GM12865 (cell line): ENCODE measurements at regions not wholly inside any gene's neighbourhood (a gene's known extent, or its start where the extent isn't known, plus 50 kb on each side); places are given as distances from the start of the nearest gene placed in this dataset.

Experiments used
- DNase-seq: peaks from one replicate; pipeline ENCODE4 v3.0.0; 2010; ENCODE audit warnings: low read depth
- H3K4me3 ChIP-seq: 2 replicates; pipeline ENCODE4 v1.5.1; 2011; ENCODE audit warnings: mild to moderate bottlenecking, low read depth, low read length, control low read depth
- TF ChIP-seq, protein P1 (sequence below): IDR thresholded peaks from 2 replicates; pipeline ENCODE4 v1.5.1; 2011; ENCODE audit warnings: low read length, control low read depth, low read depth, inconsistent platforms; ENCODE audit not compliant: insufficient read depth; ENCODE audit errors: missing control alignments

DNA sequence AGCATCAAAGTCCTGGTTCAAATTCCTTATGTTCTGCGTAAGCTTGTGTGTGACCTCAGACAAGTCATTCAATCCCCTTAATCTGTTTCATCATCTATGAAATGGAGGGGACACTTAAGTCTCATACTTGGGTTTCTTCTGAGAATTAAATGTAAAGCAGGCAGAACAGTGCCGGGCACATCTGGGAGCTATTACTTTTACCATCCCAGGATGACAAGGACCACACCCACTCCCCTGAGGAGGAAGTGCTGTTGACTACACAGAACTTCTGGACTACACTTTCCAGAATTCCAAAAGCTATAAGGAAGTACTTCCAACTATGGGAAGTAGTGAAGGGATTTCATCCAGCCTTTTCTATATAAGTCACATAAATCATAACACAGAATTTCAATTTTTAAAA is 294.9 kb downstream of the IPMK start:
- H3K4me3 ChIP-seq: no peak overlapping the region
- TF ChIP-seq, protein P1, sequence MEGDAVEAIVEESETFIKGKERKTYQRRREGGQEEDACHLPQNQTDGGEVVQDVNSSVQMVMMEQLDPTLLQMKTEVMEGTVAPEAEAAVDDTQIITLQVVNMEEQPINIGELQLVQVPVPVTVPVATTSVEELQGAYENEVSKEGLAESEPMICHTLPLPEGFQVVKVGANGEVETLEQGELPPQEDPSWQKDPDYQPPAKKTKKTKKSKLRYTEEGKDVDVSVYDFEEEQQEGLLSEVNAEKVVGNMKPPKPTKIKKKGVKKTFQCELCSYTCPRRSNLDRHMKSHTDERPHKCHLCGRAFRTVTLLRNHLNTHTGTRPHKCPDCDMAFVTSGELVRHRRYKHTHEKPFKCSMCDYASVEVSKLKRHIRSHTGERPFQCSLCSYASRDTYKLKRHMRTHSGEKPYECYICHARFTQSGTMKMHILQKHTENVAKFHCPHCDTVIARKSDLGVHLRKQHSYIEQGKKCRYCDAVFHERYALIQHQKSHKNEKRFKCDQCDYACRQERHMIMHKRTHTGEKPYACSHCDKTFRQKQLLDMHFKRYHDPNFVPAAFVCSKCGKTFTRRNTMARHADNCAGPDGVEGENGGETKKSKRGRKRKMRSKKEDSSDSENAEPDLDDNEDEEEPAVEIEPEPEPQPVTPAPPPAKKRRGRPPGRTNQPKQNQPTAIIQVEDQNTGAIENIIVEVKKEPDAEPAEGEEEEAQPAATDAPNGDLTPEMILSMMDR: no peak
- no peak for DNase-seq

DNA sequence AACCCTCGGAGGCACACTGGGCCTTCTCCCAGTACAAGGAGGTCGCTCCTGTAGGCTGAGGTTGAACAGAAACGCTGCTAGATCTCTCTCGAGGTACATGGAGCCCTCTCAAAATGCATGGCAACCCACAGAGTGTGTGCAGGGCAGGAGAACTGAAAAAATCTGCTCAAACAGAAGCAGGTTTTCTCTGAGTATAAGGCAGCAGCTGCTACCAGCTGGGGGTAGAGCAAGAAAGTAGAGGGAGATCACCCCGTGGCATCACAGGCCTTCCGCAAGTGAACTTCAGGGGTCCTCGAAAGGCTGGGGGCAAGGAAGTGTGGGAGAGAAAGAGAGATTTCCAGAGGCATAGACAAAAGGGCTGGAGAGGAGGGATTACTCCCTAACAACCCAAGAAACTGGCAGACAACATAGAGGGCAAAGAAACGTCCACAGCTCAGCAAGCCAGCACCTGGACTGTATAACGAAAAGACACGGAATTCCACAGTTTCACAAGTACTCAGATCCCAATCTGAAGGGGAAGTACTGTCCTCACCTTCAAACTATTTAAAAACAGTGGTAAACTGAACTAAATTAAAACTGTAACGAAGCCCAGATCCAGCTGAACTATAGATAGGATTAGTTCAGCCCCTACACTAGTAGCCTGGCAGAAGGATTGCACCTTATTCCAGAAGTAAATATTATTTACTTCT is 299.2 kb downstream of the IPMK start:
- no peak overlapping the region for H3K4me3 ChIP-seq
- TF ChIP-seq, protein P1: no peak
- no peak for DNase-seq

- DNase-seq: no peak
- H3K4me3 ChIP-seq: no peak overlapping the region
- TF ChIP-seq, protein P1: no peak
Measured at GRCh38 chr10:57964351-57964750, 303.3 kb downstream of the IPMK start.

DNA sequence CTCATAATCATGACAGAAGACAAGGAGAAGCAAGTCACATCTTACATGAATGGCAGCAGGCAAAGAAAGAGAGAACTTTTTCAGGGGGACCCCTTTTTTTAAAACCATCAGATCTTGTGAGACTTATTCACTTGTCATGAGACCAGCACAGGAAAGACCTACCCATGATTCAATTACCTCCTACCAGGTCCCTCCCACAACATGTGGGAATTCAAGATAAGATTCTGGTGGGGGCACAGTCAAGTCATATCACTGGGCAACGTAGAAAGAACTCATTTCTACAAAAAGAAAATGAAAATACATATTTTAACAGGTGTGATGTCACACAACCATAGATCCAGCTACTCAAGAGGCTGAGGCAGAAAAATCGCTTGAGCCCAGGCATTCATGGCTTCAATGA is 304.1 kb downstream of the IPMK start:
- H3K4me3 ChIP-seq: no peak overlapping the region
- DNase-seq: no peak
- TF ChIP-seq, protein P1: no peak

GRCh38 chr10:57962839-57963238 is 304.9 kb downstream of the IPMK start:
- DNase-seq: no peak
- TF ChIP-seq, protein P1: no peak

DNA sequence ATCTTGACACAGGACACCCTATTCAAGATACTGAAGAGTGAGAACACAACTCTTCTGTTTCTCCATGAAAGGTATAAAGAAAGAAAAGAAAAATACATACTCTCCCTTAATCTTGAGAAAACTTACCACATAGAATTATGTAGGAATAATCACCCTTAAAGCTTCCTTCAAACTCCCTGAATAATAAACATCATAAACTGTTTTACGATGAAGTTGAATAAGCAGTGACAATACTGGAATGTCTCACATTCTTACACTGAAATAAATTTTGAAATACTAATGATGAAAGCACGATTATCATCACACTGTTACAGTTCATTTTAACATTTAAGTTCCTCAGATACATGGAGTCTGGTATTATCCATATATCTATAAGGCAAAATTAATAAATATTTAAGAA is 306.2 kb downstream of the IPMK start:
- no peak overlapping the region for H3K4me3 ChIP-seq
- TF ChIP-seq, protein P1: no peak
- DNase-seq: no peak

More at GRCh38 chr10:57962839-57963238, 304.9 kb downstream of the IPMK start:
- no peak overlapping the region for H3K4me3 ChIP-seq

- no peak overlapping the region for H3K4me3 ChIP-seq
- DNase-seq: no peak
Measured at GRCh38 chr10:57960406-57960805, 307.3 kb downstream of the IPMK start.

More at GRCh38 chr10:57960406-57960805, 307.3 kb downstream of the IPMK start:
- TF ChIP-seq, protein P1: no peak
